Kidney (tissue), 13 donors: ENCODE measurements at regions not wholly inside any gene's neighbourhood (a gene's known extent, or its start where the extent isn't known, plus 50 kb on each side); places are given as distances from the start of the nearest gene placed in this dataset.
"Not testable (repeated sequence)": the region's sequence is repeated elsewhere in the genome, so short reads cannot be mapped to it uniquely, and the experiment has no call there.

Source experiments
- DNase-seq, 5 donors: peaks; one replicate each; pipeline ENCODE4 v3.0.0-alpha.2; 2013 to 2020
- FAIRE-seq: peaks from 2 replicates; lab custom pipeline; 2012; peaks lifted over from hg19 to GRCh38; lab: Jason Lieb, UNC
- H3K27ac ChIP-seq, 2 donors: one replicate each; pipeline ENCODE4 v1.7.0; 2013; ENCODE audit warnings: low read depth in 2 of 2, low read length in 2 of 2, inconsistent platforms in 1 of 2
- H3K27me3 ChIP-seq: one replicate; pipeline ENCODE4 v1.7.1; 2013; ENCODE audit warnings: low read length, inconsistent platforms; ENCODE audit not compliant: control insufficient read depth, insufficient read depth
- H3K36me3 ChIP-seq, 3 donors: one replicate each; pipeline versions ENCODE4 v1.7.0 to v1.7.1; 2013; ENCODE audit warnings: low read length in 3 of 3, control low read depth in 1 of 3, inconsistent platforms in 1 of 3; ENCODE audit not compliant: insufficient read depth in 3 of 3, control insufficient read depth in 2 of 3
- H3K4me1 ChIP-seq, 3 donors: one replicate each; pipeline versions ENCODE4 v1.7.0 to v1.7.1; 2013; ENCODE audit warnings: low read length in 3 of 3, inconsistent platforms in 1 of 3, low read depth in 1 of 3; ENCODE audit not compliant: control insufficient read depth in 2 of 3, insufficient read depth in 2 of 3
- H3K4me3 ChIP-seq, 3 donors: one replicate each; pipeline versions ENCODE4 v1.7.0 to v1.8.1; 2013; ENCODE audit warnings: low read length in 3 of 3, control low read depth in 1 of 3, inconsistent platforms in 1 of 3
- H3K9ac ChIP-seq, 3 donors: one replicate each; pipeline versions ENCODE4 v1.7.0 to v1.7.1; 2013; ENCODE audit warnings: low read length in 3 of 3, control low read depth in 1 of 3, inconsistent platforms in 1 of 3
- H3K9me3 ChIP-seq, 3 donors: one replicate each; pipeline versions ENCODE4 v1.7.0 to v1.7.1; 2013; ENCODE audit warnings: low read length in 3 of 3, control low read depth in 1 of 3, inconsistent platforms in 1 of 3; ENCODE audit not compliant: control insufficient read depth in 2 of 3, insufficient read depth in 1 of 3
- intact Hi-C: fragments of 100-400 bp; cut with DNase I; formaldehyde crosslinking; loops from one replicate; pipeline ENCODE4 v1.11.1; 2022
- TF ChIP-seq, protein P1 (sequence below): IDR thresholded peaks from 3 replicates; pipeline ENCODE4 v1.5.1; 2012; ENCODE audit warnings: mild to moderate bottlenecking, moderate library complexity, borderline replicate concordance; ENCODE audit not compliant: insufficient read depth; ENCODE audit errors: extremely low read depth
- donor health status: control.
- donor health status: control.
- donor health status: control.
- donor health status: control.
- donor health status: control.
- donor health status: DM: yes; HTN: yes; CAD: no.
- donor health status: Normal renal cell carcinoma (clear cell type).

DNA sequence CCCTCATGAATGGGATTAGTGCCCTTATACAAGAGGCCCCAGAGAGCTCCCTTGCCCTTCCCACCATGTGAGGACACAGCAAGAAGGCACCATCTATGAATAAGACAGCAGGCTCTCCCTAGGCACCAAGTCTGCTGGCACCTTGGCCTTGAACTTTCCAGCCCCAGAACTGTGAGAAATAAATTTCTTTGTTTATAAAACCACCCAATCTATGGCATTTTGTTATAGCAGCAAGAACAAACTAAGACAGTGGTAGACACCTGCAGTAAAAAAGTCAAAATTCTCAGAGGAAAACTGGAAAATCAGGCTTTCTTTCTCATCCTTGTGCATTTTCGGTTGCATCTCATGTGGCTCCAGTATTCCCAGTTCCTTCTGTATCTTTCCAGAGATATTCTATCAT lies 90.3 kb downstream of the LSM3 start:
- TF ChIP-seq, protein P1, sequence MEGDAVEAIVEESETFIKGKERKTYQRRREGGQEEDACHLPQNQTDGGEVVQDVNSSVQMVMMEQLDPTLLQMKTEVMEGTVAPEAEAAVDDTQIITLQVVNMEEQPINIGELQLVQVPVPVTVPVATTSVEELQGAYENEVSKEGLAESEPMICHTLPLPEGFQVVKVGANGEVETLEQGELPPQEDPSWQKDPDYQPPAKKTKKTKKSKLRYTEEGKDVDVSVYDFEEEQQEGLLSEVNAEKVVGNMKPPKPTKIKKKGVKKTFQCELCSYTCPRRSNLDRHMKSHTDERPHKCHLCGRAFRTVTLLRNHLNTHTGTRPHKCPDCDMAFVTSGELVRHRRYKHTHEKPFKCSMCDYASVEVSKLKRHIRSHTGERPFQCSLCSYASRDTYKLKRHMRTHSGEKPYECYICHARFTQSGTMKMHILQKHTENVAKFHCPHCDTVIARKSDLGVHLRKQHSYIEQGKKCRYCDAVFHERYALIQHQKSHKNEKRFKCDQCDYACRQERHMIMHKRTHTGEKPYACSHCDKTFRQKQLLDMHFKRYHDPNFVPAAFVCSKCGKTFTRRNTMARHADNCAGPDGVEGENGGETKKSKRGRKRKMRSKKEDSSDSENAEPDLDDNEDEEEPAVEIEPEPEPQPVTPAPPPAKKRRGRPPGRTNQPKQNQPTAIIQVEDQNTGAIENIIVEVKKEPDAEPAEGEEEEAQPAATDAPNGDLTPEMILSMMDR, result no peak

GRCh38 chr3:14272041-14272958 lies 93.7 kb downstream of the LSM3 start:
- H3K4me3 ChIP-seq, H3K36me3 ChIP-seq, H3K4me1 ChIP-seq, intact Hi-C loops, DNase-seq, H3K9ac ChIP-seq, H3K9me3 ChIP-seq, H3K27me3 ChIP-seq, H3K27ac ChIP-seq, FAIRE-seq: not testable (repeated sequence)

More for the DNA sequence above, 90.3 kb downstream of the LSM3 start:
- peaks cover 0 to 2% (median 0%) of the 10 kb centered on the region in 3 donors for H3K9me3 ChIP-seq
- H3K27me3 ChIP-seq, result no peaks in the 10 kb centered on the region
- no peaks in the 10 kb centered on the region for H3K36me3 ChIP-seq
- no peak overlapping the region for H3K9ac ChIP-seq
- H3K4me1 ChIP-seq, result no peaks in the 10 kb centered on the region
- H3K4me3 ChIP-seq, result no peak overlapping the region
- FAIRE-seq (no peak), DNase-seq (no peak)
- intact Hi-C loops, result loop anchor here (5.0 kb wide), 1 partner anchor 198 kb away; no protein-coding TSS in a partner anchor
- no peak overlapping the region for H3K27ac ChIP-seq

- FAIRE-seq, H3K4me3 ChIP-seq, H3K27ac ChIP-seq, H3K9ac ChIP-seq, H3K9me3 ChIP-seq, H3K36me3 ChIP-seq, DNase-seq, H3K4me1 ChIP-seq, H3K27me3 ChIP-seq, intact Hi-C loops: not testable (repeated sequence)
Measured at GRCh38 chr3:14272959-14273560, 94.4 kb downstream of the LSM3 start.

GRCh38 chr3:14273901-14274611 lies 95.4 kb downstream of the LSM3 start:
- Histone ChIP-seq H3K27ac (no peak overlapping the region), H3K4me3 (no peak overlapping the region), H3K9me3 (no peaks in the 10 kb centered on the region), H3K4me1 (no peaks in the 10 kb centered on the region), H3K36me3 (no peaks in the 10 kb centered on the region), H3K27me3 (no peaks in the 10 kb centered on the region), H3K9ac (no peak overlapping the region)
- intact Hi-C loops, result no loop called here
- FAIRE-seq (no peak), DNase-seq (no peak)
- TF ChIP-seq, protein P1, result no peak
